Mesenchymal stem cell (in vitro differentiated cells and primary cell): ENCODE measurements at regions not wholly inside any gene's neighbourhood (a gene's known extent, or its start where the extent isn't known, plus 50 kb on each side); places are given as distances from the start of the nearest gene placed in this dataset.

Source experiments
- DNase-seq: peaks from one replicate; pipeline ENCODE4 v3.0.0-alpha.2; 2013
- H2AFZ ChIP-seq: one replicate; pipeline ENCODE4 v1.6.1; 2013; ENCODE audit warnings: low read depth, mild to moderate bottlenecking, control low read depth, inconsistent platforms, low read length, moderate library complexity
- H2AK5ac ChIP-seq: 2 replicates; pipeline ENCODE4 v1.6.1; 2013; ENCODE audit warnings: low read length, moderate library complexity, mild to moderate bottlenecking, inconsistent platforms; ENCODE audit not compliant: severe bottlenecking
- H2BK120ac ChIP-seq: one replicate; pipeline ENCODE4 v1.6.1; 2013; ENCODE audit warnings: low read depth, mild to moderate bottlenecking, inconsistent platforms, low read length, moderate library complexity
- H2BK12ac ChIP-seq, 2 experiments: one replicate each; pipeline ENCODE4 v1.6.1; 2013; ENCODE audit warnings: inconsistent platforms in 2 of 2, low read length in 2 of 2, mild to moderate bottlenecking in 2 of 2, moderate library complexity in 2 of 2, control low read depth in 1 of 2
- H2BK15ac ChIP-seq: one replicate; pipeline ENCODE4 v1.6.1; 2013; ENCODE audit warnings: mild to moderate bottlenecking, low read depth, inconsistent platforms; ENCODE audit not compliant: poor library complexity, severe bottlenecking
- H2BK5ac ChIP-seq: 2 replicates; pipeline ENCODE4 v1.6.1; 2013; ENCODE audit warnings: low read depth, mild to moderate bottlenecking, low read length, control low read depth, inconsistent platforms; ENCODE audit not compliant: poor library complexity, severe bottlenecking
- H3K14ac ChIP-seq, 2 experiments: one replicate each; pipeline ENCODE4 v1.6.1; 2013; ENCODE audit warnings: inconsistent platforms in 2 of 2, low read length in 2 of 2, control low read depth in 1 of 2, mild to moderate bottlenecking in 1 of 2, moderate library complexity in 1 of 2
- H3K18ac ChIP-seq, 2 experiments: one replicate each; pipeline ENCODE4 v1.6.1; 2013; ENCODE audit warnings: inconsistent platforms in 2 of 2, low read length in 2 of 2, control low read depth in 1 of 2, low read depth in 1 of 2, mild to moderate bottlenecking in 1 of 2
- H3K23ac ChIP-seq, 2 experiments: one replicate each; pipeline ENCODE4 v1.6.1; 2013; ENCODE audit warnings: inconsistent platforms in 2 of 2, low read length in 2 of 2, mild to moderate bottlenecking in 2 of 2, moderate library complexity in 2 of 2, control low read depth in 1 of 2
- H3K27ac ChIP-seq: 2 replicates; pipeline ENCODE4 v1.5.1; 2013; ENCODE audit warnings: mild to moderate bottlenecking, moderate library complexity, low read length, control low read depth, inconsistent platforms; ENCODE audit not compliant: poor library complexity, severe bottlenecking
- H3K27me3 ChIP-seq, 2 experiments: 2 replicates each; pipeline versions ENCODE4 v1.6.1 to v1.7.0; 2013; ENCODE audit warnings: low read length in 2 of 2, mild to moderate bottlenecking in 2 of 2, moderate library complexity in 2 of 2, control low read depth in 1 of 2, inconsistent platforms in 1 of 2; ENCODE audit not compliant: control insufficient read depth in 1 of 2, insufficient read depth in 1 of 2
- H3K36me3 ChIP-seq, 2 experiments: 2 replicates each; pipeline versions ENCODE4 v1.6.1 to v1.7.0; 2013; ENCODE audit warnings: low read length in 2 of 2, control low read depth in 1 of 2, inconsistent platforms in 1 of 2, low read depth in 1 of 2, mild to moderate bottlenecking in 1 of 2; ENCODE audit not compliant: insufficient read depth in 2 of 2, control insufficient read depth in 1 of 2
- H3K4ac ChIP-seq, 2 experiments: one replicate each; pipeline ENCODE4 v1.6.1; 2013; ENCODE audit warnings: inconsistent platforms in 2 of 2, low read length in 2 of 2, mild to moderate bottlenecking in 2 of 2, moderate library complexity in 2 of 2, control low read depth in 1 of 2, low read depth in 1 of 2
- H3K4me1 ChIP-seq: 2 replicates; pipeline ENCODE4 v1.6.1; 2013; ENCODE audit warnings: low read depth, low read length, control low read depth; ENCODE audit not compliant: control insufficient read depth, insufficient read depth
- H3K4me2 ChIP-seq: 2 replicates; pipeline ENCODE4 v1.6.1; 2013; ENCODE audit warnings: low read length, mild to moderate bottlenecking, inconsistent platforms; ENCODE audit not compliant: poor library complexity, severe bottlenecking
- H3K4me3 ChIP-seq, 2 experiments: 2 replicates each; pipeline versions ENCODE4 v1.5.1 to v1.7.0; 2013; ENCODE audit warnings: low read length in 2 of 2, mild to moderate bottlenecking in 2 of 2, control low read depth in 1 of 2, low read depth in 1 of 2; ENCODE audit not compliant: insufficient read depth in 1 of 2
- H3K79me1 ChIP-seq: replicated peaks from 2 replicates; pipeline ENCODE4 v1.6.1; 2013; ENCODE audit warnings: mild to moderate bottlenecking, control low read depth, low read length, inconsistent platforms; ENCODE audit not compliant: poor library complexity, severe bottlenecking
- H3K9ac ChIP-seq: 2 replicates; pipeline ENCODE4 v1.7.0; 2013; ENCODE audit warnings: mild to moderate bottlenecking, low read length, moderate library complexity
- H3K9me3 ChIP-seq: 2 replicates; pipeline ENCODE4 v1.7.0; 2013; ENCODE audit warnings: mild to moderate bottlenecking, low read length; ENCODE audit not compliant: control insufficient read depth
- H4K8ac ChIP-seq: one replicate; pipeline ENCODE4 v1.6.1; 2013; ENCODE audit warnings: inconsistent platforms, mild to moderate bottlenecking, low read length, moderate library complexity
- H4K91ac ChIP-seq: one replicate; pipeline ENCODE4 v1.6.1; 2013; ENCODE audit warnings: mild to moderate bottlenecking, low read length, inconsistent platforms
- WGBS: methylation state at CpG from one replicate; pipeline ENCODE4 v1.1.7; 2013; ENCODE audit warnings: mixed read lengths; 5-methylcytosine and 5-hydroxymethylcytosine counted together

GRCh38 chr22:49462291-49462690 lies 365.4 kb downstream of the BRD1 start:
- H3K18ac ChIP-seq: no peak overlapping the region
- H2AFZ ChIP-seq: no peak overlapping the region
- no peak overlapping the region for H3K23ac ChIP-seq
- H4K8ac ChIP-seq: no peak overlapping the region
- no peak overlapping the region for H3K9ac ChIP-seq
- H3K4me3 ChIP-seq: no peak overlapping the region
- no peak overlapping the region for H2BK15ac ChIP-seq
- no peak overlapping the region for H2AK5ac ChIP-seq
- H2BK12ac ChIP-seq: no peak overlapping the region
- no peak overlapping the region for H3K14ac ChIP-seq
- 94% methylated on average over 13 of the region's 13 CpGs for WGBS
- no peak for DNase-seq
- H3K79me1 ChIP-seq: no peaks in the 10 kb centered on the region
- H3K27me3 ChIP-seq: peaks cover 0 to under 1% of the 10 kb centered on the region in 2 experiments
- H2BK120ac ChIP-seq: no peak overlapping the region
- H3K36me3 ChIP-seq: no peaks in the 10 kb centered on the region
- H3K4ac ChIP-seq: no peak overlapping the region
- no peaks in the 10 kb centered on the region for H3K9me3 ChIP-seq
- no peaks in the 10 kb centered on the region for H3K4me1 ChIP-seq
- no peak overlapping the region for H4K91ac ChIP-seq
- no peak overlapping the region for H3K27ac ChIP-seq
- H3K4me2 ChIP-seq: no peak overlapping the region
- H2BK5ac ChIP-seq: no peak overlapping the region

GRCh38 chr22:49461674-49462073 lies 366.0 kb downstream of the BRD1 start:
- no peak overlapping the region for H3K4me2 ChIP-seq

GRCh38 chr22:49460592-49461281 lies 366.9 kb downstream of the BRD1 start:
- no peak overlapping the region for H3K18ac ChIP-seq
- H3K36me3 ChIP-seq: no peaks in the 10 kb centered on the region
- H3K27me3 ChIP-seq: no peaks in the 10 kb centered on the region
- H3K9me3 ChIP-seq: no peaks in the 10 kb centered on the region
- no peak overlapping the region for H3K4me3 ChIP-seq
- no peak overlapping the region for H3K14ac ChIP-seq
- H2BK120ac ChIP-seq: no peak overlapping the region
- H2AK5ac ChIP-seq: no peak overlapping the region
- 94% methylated on average over 10 of the region's 15 CpGs for WGBS
- H3K27ac ChIP-seq: no peak overlapping the region
- H3K4me2 ChIP-seq: no peak overlapping the region
- H3K4ac ChIP-seq: no peak overlapping the region
- H4K91ac ChIP-seq: no peak overlapping the region
- no peaks in the 10 kb centered on the region for H3K4me1 ChIP-seq
- H2BK12ac ChIP-seq: no peak overlapping the region
- H2BK15ac ChIP-seq: no peak overlapping the region
- H4K8ac ChIP-seq: no peak overlapping the region
- H3K79me1 ChIP-seq: no peaks in the 10 kb centered on the region
- H2AFZ ChIP-seq: no peak overlapping the region
- no peak overlapping the region for H3K9ac ChIP-seq
- no peak overlapping the region for H2BK5ac ChIP-seq
- DNase-seq: no peak
- H3K23ac ChIP-seq: no peak overlapping the region

More at GRCh38 chr22:49461674-49462073, 366.0 kb downstream of the BRD1 start:
- Histone ChIP-seq H3K27ac (no peak overlapping the region), H3K9ac (no peak overlapping the region), H2BK12ac (no peak overlapping the region), H3K9me3 (no peaks in the 10 kb centered on the region), H2BK120ac (no peak overlapping the region), H2AFZ (no peak overlapping the region), H3K4me3 (no peak overlapping the region), H3K14ac (no peak overlapping the region), H2AK5ac (no peak overlapping the region), H4K91ac (no peak overlapping the region), H3K27me3 (no peaks in the 10 kb centered on the region), H2BK5ac (no peak overlapping the region), H3K36me3 (no peaks in the 10 kb centered on the region), H3K4me1 (no peaks in the 10 kb centered on the region), H3K4ac (no peak overlapping the region), H4K8ac (no peak overlapping the region), H3K18ac (no peak overlapping the region), H3K23ac (no peak overlapping the region), H2BK15ac (no peak overlapping the region), H3K79me1 (no peaks in the 10 kb centered on the region)
- 91% methylated on average over 19 of the region's 19 CpGs for WGBS
- DNase-seq: no peak

- Histone ChIP-seq H3K36me3 (no peaks in the 10 kb centered on the region), H3K18ac (no peak overlapping the region), H3K27me3 (no peaks in the 10 kb centered on the region), H2BK120ac (no peak overlapping the region), H3K79me1 (no peaks in the 10 kb centered on the region), H3K4ac (no peak overlapping the region), H3K4me1 (no peaks in the 10 kb centered on the region), H3K4me3 (no peak overlapping the region), H3K9me3 (no peaks in the 10 kb centered on the region), H3K4me2 (no peak overlapping the region), H3K23ac (no peak overlapping the region), H4K91ac (no peak overlapping the region), H2AFZ (no peak overlapping the region), H4K8ac (no peak overlapping the region), H2AK5ac (no peak overlapping the region), H3K27ac (no peak overlapping the region), H2BK15ac (no peak overlapping the region), H2BK5ac (no peak overlapping the region), H3K9ac (no peak overlapping the region), H3K14ac (no peak overlapping the region), H2BK12ac (no peak overlapping the region)
- 81% methylated on average over 4 of the region's 5 CpGs for WGBS
- DNase-seq: no peak
Observed at GRCh38 chr22:49460091-49460490, 367.6 kb downstream of the BRD1 start.
